IMR-90 (cell line): ENCODE measurements at regions not wholly inside any gene's neighbourhood (a gene's known extent, or its start where the extent isn't known, plus 50 kb on each side); places are given as distances from the start of the nearest gene placed in this dataset.

Source experiments
- ATAC-seq: fragments of 200-7000 bp; cut with Tn5 transposase; 2 replicates; pipeline ENCODE4 v1.9.1; 2020; ENCODE audit warnings: low read depth, mild to moderate bottlenecking, moderate library complexity
- BruUV-seq: library from RNA; stranded (reverse); fragments of 400-500 nt; replicated peaks from 2 replicates; lab custom pipeline; 2021; lab: Mats Ljungman, UMichigan
- CTCF ChIA-PET: fragments of 300-600 bp; formaldehyde crosslinking; extraction: SDS; loops from one replicate; lab custom pipeline; 2021; ENCODE audit warnings: antibody characterized with exemption; lab: Yijun Ruan, JAX
- POLR2A ChIA-PET: fragments of 300-600 bp; sonication (Branson Sonifier 250); formaldehyde crosslinking; loops from one replicate; lab custom pipeline; 2022; ENCODE audit warnings: antibody characterized with exemption; ENCODE audit not compliant: unreplicated experiment; lab: Charles Lee
- DNase-seq: peaks from one replicate; pipeline ENCODE4 v3.0.0; 2013
- H2AFZ ChIP-seq: replicated peaks from 2 replicates; pipeline ENCODE3; 2013; ENCODE audit warnings: low read length, mild to moderate bottlenecking; ENCODE audit not compliant: poor library complexity
- H2AK5ac ChIP-seq: 2 replicates; pipeline ENCODE4 v1.6.1; 2013; ENCODE audit warnings: low read depth, low read length, inconsistent platforms
- H2AK9ac ChIP-seq: replicated peaks from 2 replicates; pipeline ENCODE3; 2013; ENCODE audit warnings: mild to moderate bottlenecking, low read depth, low read length, moderate library complexity; ENCODE audit not compliant: poor library complexity
- H2BK120ac ChIP-seq: 2 replicates; pipeline ENCODE4 v1.6.1; 2013; ENCODE audit warnings: low read depth, low read length, inconsistent platforms
- H2BK15ac ChIP-seq: 3 replicates; pipeline ENCODE4 v1.6.1; 2013; ENCODE audit warnings: low read depth, low read length, inconsistent platforms
- H2BK20ac ChIP-seq: 2 replicates; pipeline ENCODE4 v1.6.1; 2013; ENCODE audit warnings: low read depth, mild to moderate bottlenecking, inconsistent platforms, low read length, moderate library complexity
- H2BK5ac ChIP-seq: 2 replicates; pipeline ENCODE4 v1.6.1; 2013; ENCODE audit warnings: mild to moderate bottlenecking, low read depth, low read length, inconsistent platforms; ENCODE audit not compliant: poor library complexity, severe bottlenecking
- H3K14ac ChIP-seq: replicated peaks from 2 replicates; pipeline ENCODE4 v1.6.1; 2013; ENCODE audit warnings: low read depth, low read length, inconsistent platforms
- H3K18ac ChIP-seq: 2 replicates; pipeline ENCODE4 v1.6.1; 2013; ENCODE audit warnings: low read depth, low read length, control low read depth
- H3K23ac ChIP-seq: 2 replicates; pipeline ENCODE4 v1.6.1; 2013; ENCODE audit warnings: low read depth, low read length, inconsistent platforms
- H3K27ac ChIP-seq: 2 replicates; pipeline ENCODE4 v1.5.1; 2013; ENCODE audit warnings: mild to moderate bottlenecking, control low read depth, low read length; ENCODE audit not compliant: insufficient read depth
- H3K27me3 ChIP-seq: 2 replicates; pipeline ENCODE4 v1.6.1; 2013; ENCODE audit warnings: low read length; ENCODE audit not compliant: control insufficient read depth, insufficient read depth
- H3K36me3 ChIP-seq: 2 replicates; pipeline ENCODE4 v1.6.1; 2013; ENCODE audit warnings: low read length, mixed read lengths; ENCODE audit not compliant: control insufficient read depth, insufficient read depth
- H3K4ac ChIP-seq: 2 replicates; pipeline ENCODE4 v1.6.1; 2013; ENCODE audit warnings: low read depth, low read length, inconsistent platforms
- H3K4me1 ChIP-seq: 2 replicates; pipeline ENCODE4 v1.6.1; 2013; ENCODE audit warnings: low read length, mixed read lengths; ENCODE audit not compliant: control insufficient read depth, insufficient read depth
- H3K4me2 ChIP-seq: 2 replicates; pipeline ENCODE4 v1.6.1; 2013; ENCODE audit warnings: low read depth, mild to moderate bottlenecking, control low read depth, low read length, moderate library complexity
- H3K4me3 ChIP-seq: 2 replicates; pipeline ENCODE4 v1.5.1; 2013; ENCODE audit warnings: low read depth, mild to moderate bottlenecking, control low read depth, low read length, moderate library complexity; ENCODE audit not compliant: insufficient read depth
- H3K56ac ChIP-seq: 2 replicates; pipeline ENCODE4 v1.6.1; 2013; ENCODE audit warnings: low read length, inconsistent platforms; ENCODE audit not compliant: insufficient read depth; ENCODE audit errors: extremely low read depth
- H3K79me1 ChIP-seq, 2 experiments: 2 replicates each; pipeline ENCODE4 v1.6.1; 2013; ENCODE audit warnings: low read length in 2 of 2, inconsistent platforms in 1 of 2, low read depth in 1 of 2
- H3K9ac ChIP-seq: 2 replicates; pipeline ENCODE4 v1.6.1; 2013; ENCODE audit warnings: low read depth, low read length, control low read depth
- H3K9me1 ChIP-seq: 2 replicates; pipeline ENCODE4 v1.6.1; 2013; ENCODE audit warnings: low read length, inconsistent platforms; ENCODE audit not compliant: insufficient read depth
- H3K9me3 ChIP-seq: 2 replicates; pipeline ENCODE4 v1.6.1; 2013; ENCODE audit warnings: low read length; ENCODE audit not compliant: control insufficient read depth, insufficient read depth
- H4K20me1 ChIP-seq: 2 replicates; pipeline ENCODE4 v1.6.1; 2013; ENCODE audit warnings: low read length, inconsistent platforms; ENCODE audit not compliant: insufficient read depth
- H4K5ac ChIP-seq: 2 replicates; pipeline ENCODE4 v1.6.1; 2013; ENCODE audit warnings: mild to moderate bottlenecking, low read depth, low read length, control low read depth
- H4K8ac ChIP-seq, 2 experiments: 2 replicates each; pipeline ENCODE4 v1.6.1; 2013; ENCODE audit warnings: low read depth in 2 of 2, low read length in 2 of 2, control low read depth in 1 of 2, inconsistent platforms in 1 of 2
- H4K91ac ChIP-seq: 2 replicates; pipeline ENCODE4 v1.6.1; 2013; ENCODE audit warnings: low read depth, low read length, inconsistent platforms; ENCODE audit not compliant: insufficient read depth
- CEBPB ChIP-seq: IDR thresholded peaks from 2 replicates; pipeline ENCODE4 v1.6.1; 2012; ENCODE audit warnings: low read depth, low read length, improper control_type of control experiment
- CHD1 ChIP-seq: IDR thresholded peaks from 2 replicates; pipeline ENCODE4 v1.6.1; 2012; ENCODE audit warnings: low read depth, low read length, improper control_type of control experiment
- FOS ChIP-seq: fragments of 150-350 bp; IDR thresholded peaks from 2 replicates; pipeline ENCODE4 v1.6.1; 2016; ENCODE audit warnings: low read depth, low read length
- MAFK ChIP-seq: IDR thresholded peaks from 2 replicates; pipeline ENCODE4 v1.6.1; 2012; ENCODE audit warnings: low read depth, low read length, improper control_type of control experiment
- MAZ ChIP-seq: IDR thresholded peaks from 2 replicates; pipeline ENCODE4 v1.6.1; 2012; ENCODE audit warnings: low read depth, mild to moderate bottlenecking, low read length, improper control_type of control experiment, moderate library complexity, borderline replicate concordance
- NFE2L2 ChIP-seq: fragments of 150-350 bp; IDR thresholded peaks from 2 replicates; pipeline ENCODE4 v1.6.1; 2016; ENCODE audit warnings: low read depth, mild to moderate bottlenecking, low read length
- POLR2A ChIP-seq: IDR thresholded peaks from 2 replicates; pipeline ENCODE4 v1.6.1; 2012; ENCODE audit warnings: mild to moderate bottlenecking, low read depth, low read length
- RAD21 ChIP-seq: IDR thresholded peaks from 2 replicates; pipeline ENCODE4 v1.6.1; 2012; ENCODE audit warnings: low read length, improper control_type of control experiment
- RCOR1 ChIP-seq: IDR thresholded peaks from 2 replicates; pipeline ENCODE4 v1.6.1; 2012; ENCODE audit warnings: mild to moderate bottlenecking, low read length, improper control_type of control experiment; ENCODE audit not compliant: insufficient replicate concordance
- RFX5 ChIP-seq: IDR thresholded peaks from 2 replicates; pipeline ENCODE4 v1.8.0; 2012; ENCODE audit warnings: low read depth, mild to moderate bottlenecking, low read length, moderate library complexity
- SMC3 ChIP-seq: fragments of 150-350 bp; IDR thresholded peaks from 2 replicates; pipeline ENCODE4 v1.6.1; 2016; ENCODE audit warnings: low read depth, mild to moderate bottlenecking, antibody characterized with exemption, low read length, moderate library complexity
- WGBS, 2 experiments: methylation state at CpG; one replicate each; pipeline versions ENCODE4 v1.1.5 to v1.1.7; 2013; ENCODE audit warnings: missing lambda C conversion rate in 2 of 2; ENCODE audit not compliant: insufficient read length in 1 of 2; ENCODE audit errors: extremely low coverage in 2 of 2; 5-methylcytosine and 5-hydroxymethylcytosine counted together
- dilution Hi-C: fragments of 300-500 bp; cut with HindIII; formaldehyde crosslinking; loops from one replicate; pipeline ENCODE4 v1.14.3; 2018; ENCODE audit warnings: low sequenced_read_pairs; ENCODE audit not compliant: unreplicated experiment
- in situ Hi-C: fragments of 300-500 bp; cut with MboI; formaldehyde crosslinking; loops from 3 replicates; pipeline ENCODE4 v1.14.3; 2019; ENCODE audit warnings: low sequenced_read_pairs, inconsistent platforms, mixed read lengths
- intact Hi-C: fragments of 100-400 bp; cut with micrococcal nuclease; formaldehyde crosslinking; loops from 2 replicates; pipeline ENCODE4 v1.10.0; 2022
- TF ChIP-seq, protein P1 (sequence below): fragments of 150-350 bp; IDR thresholded peaks from 2 replicates; pipeline ENCODE4 v1.6.1; 2017; ENCODE audit warnings: mild to moderate bottlenecking, antibody characterized with exemption, low read length, low read depth

DNA sequence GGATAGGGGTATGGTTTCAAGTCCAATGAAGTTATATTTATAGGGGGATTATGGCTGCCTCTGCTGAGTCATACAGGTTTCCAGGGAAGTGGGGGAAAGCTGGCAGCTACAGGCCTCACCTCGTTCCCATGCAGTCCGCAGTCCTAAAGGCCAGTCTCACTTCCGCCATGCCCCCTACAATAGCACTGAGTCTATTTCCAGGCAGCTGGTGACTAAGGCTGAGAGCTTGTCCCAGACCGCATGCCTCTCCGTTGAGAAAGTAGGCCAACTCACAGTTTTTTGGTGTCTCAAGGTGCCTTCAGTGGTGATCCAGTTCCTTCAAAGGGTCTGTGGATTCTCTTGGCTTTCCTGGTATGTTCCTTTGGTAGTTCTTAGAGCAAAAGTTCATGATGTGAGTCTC is 203.9 kb upstream of the GLI3 start:
- Histone ChIP-seq H3K14ac (no peak overlapping the region), H3K23ac (no peak overlapping the region), H3K9me1 (no peaks in the 10 kb centered on the region), H3K18ac (no peak overlapping the region), H3K27ac (no peak overlapping the region), H2BK120ac (no peak overlapping the region), H4K20me1 (no peaks in the 10 kb centered on the region), H2BK5ac (no peak overlapping the region), H3K9ac (no peak overlapping the region), H3K4me2 (no peak overlapping the region), H3K4ac (no peak overlapping the region), H3K9me3 (no peaks in the 10 kb centered on the region), H3K4me3 (no peak overlapping the region), H3K4me1 (no peaks in the 10 kb centered on the region), H4K5ac (no peak overlapping the region), H2AK9ac (no peak overlapping the region), H2AK5ac (no peak overlapping the region), H3K79me1 (no peaks in the 10 kb centered on the region), H4K91ac (no peak overlapping the region), H2AFZ (no peak overlapping the region), H2BK15ac (no peak overlapping the region), H3K36me3 (no peaks in the 10 kb centered on the region), H4K8ac (no peak overlapping the region), H3K56ac (no peak overlapping the region), H3K27me3 (no peaks in the 10 kb centered on the region), H2BK20ac (no peak overlapping the region)
- ATAC-seq (no peak), DNase-seq (no peak)
- dilution Hi-C loops = no loop called here
- CTCF ChIA-PET = no interaction called here
- in situ Hi-C loops = no loop called here
- WGBS, 2 experiments = 100% methylated on average over 2 of the region's 5 CpGs; no CpG with 5 or more reads in 1 of the 2 experiments
- BruUV-seq = no TSS peak
- TF ChIP-seq RCOR1 (no peak), RFX5 (no peak), MAFK (no peak), RAD21 (no peak), CHD1 (no peak), POLR2A (no peak), FOS (no peak), MAZ (no peak), SMC3 (no peak), CEBPB (no peak), NFE2L2 (no peak)
- TF ChIP-seq, protein P1, sequence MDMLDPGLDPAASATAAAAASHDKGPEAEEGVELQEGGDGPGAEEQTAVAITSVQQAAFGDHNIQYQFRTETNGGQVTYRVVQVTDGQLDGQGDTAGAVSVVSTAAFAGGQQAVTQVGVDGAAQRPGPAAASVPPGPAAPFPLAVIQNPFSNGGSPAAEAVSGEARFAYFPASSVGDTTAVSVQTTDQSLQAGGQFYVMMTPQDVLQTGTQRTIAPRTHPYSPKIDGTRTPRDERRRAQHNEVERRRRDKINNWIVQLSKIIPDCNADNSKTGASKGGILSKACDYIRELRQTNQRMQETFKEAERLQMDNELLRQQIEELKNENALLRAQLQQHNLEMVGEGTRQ = no peak
- POLR2A ChIA-PET = no interaction called here
- intact Hi-C loops = no loop called here
